GM12875 (cell line): ENCODE measurements at regions not wholly inside any gene's neighbourhood (a gene's known extent, or its start where the extent isn't known, plus 50 kb on each side); places are given as distances from the start of the nearest gene placed in this dataset.

Experiments used
- H3K4me3 ChIP-seq: one replicate; pipeline ENCODE4 v1.5.1; 2011; ENCODE audit warnings: low read depth, low read length, control low read depth
- CTCF ChIP-seq: IDR thresholded peaks from 2 replicates; pipeline ENCODE4 v1.5.1; 2011; ENCODE audit warnings: low read depth, mild to moderate bottlenecking, control low read depth, inconsistent platforms, low read length, moderate library complexity, borderline replicate concordance; ENCODE audit not compliant: insufficient read depth

DNA sequence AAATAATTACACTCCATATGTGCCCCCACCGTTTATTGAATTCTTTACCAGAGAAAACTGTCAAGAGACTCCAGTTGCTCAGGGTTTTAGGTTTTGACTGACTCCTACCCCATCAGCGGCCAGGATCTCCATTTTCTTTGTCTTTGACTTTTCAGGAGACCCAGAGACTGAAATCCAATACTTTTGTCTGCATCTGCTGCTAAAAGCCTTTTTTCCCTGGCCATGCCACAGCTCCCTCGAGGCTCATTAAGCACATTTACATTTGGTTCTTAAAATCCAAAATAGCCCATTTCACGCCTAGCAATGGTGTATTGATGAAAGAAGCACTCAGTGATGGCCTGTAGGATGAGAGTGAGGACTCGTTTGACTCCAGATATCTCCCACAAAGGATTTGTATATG lies 332.6 kb upstream of the ACVR2A start:
- no peak overlapping the region for H3K4me3 ChIP-seq
- no peak for TF ChIP-seq CTCF

- no peak overlapping the region for H3K4me3 ChIP-seq
- no peak for TF ChIP-seq CTCF
Observed at GRCh38 chr2:147511491-147511948, 333.3 kb upstream of the ACVR2A start.

DNA sequence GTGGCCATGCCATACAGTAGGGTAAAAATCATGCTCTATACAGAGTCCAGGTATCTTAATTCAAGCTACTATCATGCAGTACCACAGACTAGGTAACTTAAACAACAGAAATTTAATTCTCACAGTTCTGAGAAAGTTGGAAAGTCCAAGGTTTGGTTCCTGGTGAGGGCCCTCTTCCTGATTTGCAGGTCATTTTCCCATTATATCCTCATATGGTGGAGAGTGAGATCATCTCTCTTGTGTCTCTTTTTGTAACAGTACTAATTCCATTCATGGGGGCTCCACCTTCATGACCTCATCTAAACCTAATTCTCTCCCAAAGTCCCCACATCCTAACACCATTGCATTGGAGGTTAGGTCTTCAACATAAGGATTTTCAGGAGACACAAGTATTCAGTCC lies 335.0 kb upstream of the ACVR2A start:
- H3K4me3 ChIP-seq, result no peak overlapping the region

DNA sequence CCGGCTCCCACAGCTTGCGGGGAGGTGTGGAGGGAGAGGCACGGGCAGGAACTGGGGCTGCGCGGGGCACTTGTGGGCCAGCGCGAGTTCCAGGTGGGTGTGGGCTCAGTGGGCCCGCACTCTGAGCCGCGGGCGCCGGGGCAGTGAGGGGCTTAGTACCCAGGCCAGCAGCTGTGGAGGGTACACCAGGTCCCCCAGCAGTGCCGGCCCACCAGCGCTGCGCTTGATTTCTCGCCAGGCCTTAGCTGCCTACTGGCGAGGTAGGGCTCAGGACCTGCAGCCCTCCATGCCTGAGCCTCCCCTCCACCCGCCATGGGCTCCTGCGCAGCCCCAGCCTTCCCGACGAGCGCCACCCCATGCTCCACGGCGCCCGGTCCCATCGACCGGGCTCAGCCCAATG lies 337.9 kb upstream of the ACVR2A start:
- no peak overlapping the region for H3K4me3 ChIP-seq
- TF ChIP-seq CTCF, result no peak

More for the DNA sequence above, 335.0 kb upstream of the ACVR2A start:
- no peak for TF ChIP-seq CTCF

DNA sequence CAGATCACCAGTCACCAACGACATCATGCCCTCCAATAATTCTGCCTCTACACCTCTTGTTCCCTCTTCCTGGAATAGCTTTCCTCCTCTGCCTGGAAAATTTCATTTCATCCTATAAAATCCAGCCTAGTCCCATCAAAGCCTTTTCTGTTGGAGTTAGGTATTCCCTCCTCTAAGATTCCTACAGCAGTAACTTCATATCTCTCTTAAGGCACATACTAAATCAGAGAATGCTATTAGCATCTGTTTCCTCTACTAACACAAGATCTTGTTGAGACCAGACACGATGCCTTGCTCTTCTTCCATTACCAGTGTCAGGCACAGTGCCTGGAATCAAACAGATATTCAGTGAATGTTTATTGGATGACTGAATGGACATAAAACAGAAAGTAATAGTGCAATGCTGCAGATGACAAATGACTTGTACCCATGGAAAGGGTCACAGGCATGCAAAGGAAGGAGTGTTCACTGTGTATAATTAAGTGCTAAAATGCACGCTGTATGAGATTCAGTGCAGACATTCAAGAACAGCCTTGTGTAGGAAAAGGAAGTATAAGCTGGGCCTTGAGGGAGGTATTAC lies 342.0 kb upstream of the ACVR2A start:
- no peak for TF ChIP-seq CTCF
- no peak overlapping the region for H3K4me3 ChIP-seq

GRCh38 chr2:147501968-147502367 lies 342.9 kb upstream of the ACVR2A start:
- no peak for TF ChIP-seq CTCF
- H3K4me3 ChIP-seq, result no peak overlapping the region

DNA sequence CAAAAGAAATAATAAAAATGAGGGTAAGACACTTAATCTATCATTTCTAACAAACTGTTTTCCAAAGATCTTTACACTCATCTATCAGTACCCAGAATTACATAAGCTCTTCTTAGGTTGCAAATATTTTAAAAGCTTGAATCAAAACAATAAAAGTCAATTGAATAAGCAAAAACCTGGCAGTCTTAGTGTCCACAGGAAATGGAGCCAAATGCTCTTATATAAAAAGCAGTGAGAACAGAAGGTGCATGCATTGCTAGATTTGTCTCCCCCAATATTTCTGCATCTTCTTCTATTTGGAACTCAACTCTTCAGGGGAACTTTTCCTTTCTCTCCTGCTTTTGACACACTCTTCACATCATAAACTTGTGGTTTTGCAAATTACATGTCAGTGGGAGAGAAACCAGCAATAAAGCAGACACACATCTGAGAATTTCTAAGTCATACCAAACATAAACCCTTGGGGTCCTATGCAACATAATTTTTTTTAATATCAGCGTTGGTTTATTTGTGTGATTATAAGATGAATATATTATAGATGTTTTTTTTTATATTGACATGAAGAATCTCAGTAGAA lies 343.9 kb upstream of the ACVR2A start:
- H3K4me3 ChIP-seq, result no peak overlapping the region
- TF ChIP-seq CTCF, result no peak
